HepG2 (cell line): ENCODE measurements at regions not wholly inside any gene's neighbourhood (a gene's known extent, or its start where the extent isn't known, plus 50 kb on each side); places are given as distances from the start of the nearest gene placed in this dataset.

Experiments used
- ATAC-seq: fragments of 200-7000 bp; cut with Tn5 transposase; 3 replicates; pipeline ENCODE4 v1.9.1; 2020; ENCODE audit warnings: mild to moderate bottlenecking, moderate library complexity
- BruUV-seq: library from RNA; stranded (reverse); fragments of 400-500 nt; replicated peaks from 2 replicates; lab custom pipeline; 2021; lab: Mats Ljungman, UMichigan
- CTCF ChIA-PET: fragments of 300-600 bp; formaldehyde crosslinking; extraction: SDS; loops from one replicate; lab custom pipeline; 2021; ENCODE audit warnings: low total read pairs, inconsistent platforms, low intra/inter-chr PET ratio; lab: Yijun Ruan, JAX
- POLR2A ChIA-PET: fragments of 350-600 bp; sonication (Branson Sonifier 250); formaldehyde crosslinking; loops from one replicate; lab custom pipeline; 2020; ENCODE audit warnings: antibody characterized with exemption, inconsistent platforms; lab: Yijun Ruan, JAX
- DNase-seq: peaks from one replicate; pipeline ENCODE4 v3.0.0-alpha.2; 2015; ENCODE audit warnings: low spot score
- FAIRE-seq: peaks from 3 replicates; lab custom pipeline; 2011; peaks lifted over from hg19 to GRCh38; lab: Jason Lieb, UNC
- H2AFZ ChIP-seq: one replicate; pipeline ENCODE4 v1.6.1; 2011; ENCODE audit warnings: low read length, inconsistent platforms
- H3K27ac ChIP-seq: fragments of 300-600 bp; 3 replicates; pipeline ENCODE4 v1.8.0; 2011; ENCODE audit warnings: mixed run types, mild to moderate bottlenecking, mixed read lengths, low read length, inconsistent platforms; ENCODE audit not compliant: insufficient read depth; ENCODE audit errors: extremely low read length
- H3K27me3 ChIP-seq, 2 experiments: fragments of 200-600 bp in 1 of 2; 2 replicates in 1 of 2; 3 replicates in 1 of 2; pipeline versions ENCODE4 v1.6.0 to v1.8.0; 2011; ENCODE audit warnings: low read length in 2 of 2, mild to moderate bottlenecking in 2 of 2, moderate library complexity in 2 of 2, inconsistent platforms in 1 of 2; ENCODE audit not compliant: insufficient read depth in 2 of 2, control insufficient read depth in 1 of 2
- H3K36me3 ChIP-seq, 2 experiments: fragments of 200-600 bp in 1 of 2; replicated peaks in 1 of 2; 2 replicates in 1 of 2; 3 replicates in 1 of 2; pipeline versions ENCODE4 v1.5.1 to v1.8.0; 2011; ENCODE audit warnings: low read length in 2 of 2, inconsistent platforms in 1 of 2; ENCODE audit not compliant: insufficient read depth in 2 of 2, control insufficient read depth in 1 of 2
- H3K4me1 ChIP-seq: 2 replicates; pipeline ENCODE4 v1.5.1; 2012; ENCODE audit warnings: low read length, inconsistent platforms; ENCODE audit not compliant: insufficient read depth
- H3K4me2 ChIP-seq: 2 replicates; pipeline ENCODE4 v1.6.0; 2011; ENCODE audit warnings: low read depth, low read length, inconsistent platforms
- H3K4me3 ChIP-seq, 3 experiments: fragments of 200-600 bp in 1 of 3; sonication (generic), shearing (Covaris generic) in 1 of 3; replicated peaks in 1 of 3; 2 replicates each; pipeline ENCODE4 v1.5.1; 2011 to 2016; ENCODE audit warnings: low read length in 3 of 3, inconsistent platforms in 2 of 3, low read depth in 2 of 3, mild to moderate bottlenecking in 2 of 3, control low read depth in 1 of 3, mixed read lengths in 1 of 3; ENCODE audit not compliant: insufficient read depth in 1 of 3
- H3K79me2 ChIP-seq: one replicate; pipeline ENCODE4 v1.6.1; 2011; ENCODE audit warnings: low read length, inconsistent platforms; ENCODE audit not compliant: insufficient read depth
- H3K9ac ChIP-seq: 2 replicates; pipeline ENCODE4 v1.6.0; 2011; ENCODE audit warnings: mild to moderate bottlenecking, low read depth, low read length, inconsistent platforms; ENCODE audit not compliant: insufficient read depth
- H3K9me3 ChIP-seq: 2 replicates; pipeline ENCODE4 v1.5.1; 2012; ENCODE audit warnings: mild to moderate bottlenecking, low read length
- H4K20me1 ChIP-seq: 2 replicates; pipeline ENCODE4 v1.6.0; 2011; ENCODE audit warnings: inconsistent platforms, mild to moderate bottlenecking, low read length, moderate library complexity; ENCODE audit not compliant: insufficient read depth
- AFF4 ChIP-seq: sonication (generic); formaldehyde crosslinking; IDR thresholded peaks from 2 replicates; pipeline ENCODE4 v1.4.0; 2020; ENCODE audit warnings: missing genetic modification reagents
- ATF7-NPFF ChIP-seq: sonication (generic); formaldehyde crosslinking; IDR thresholded peaks from 2 replicates; pipeline ENCODE4 v1.8.1; 2023; ENCODE audit warnings: mild to moderate bottlenecking, low read depth, missing genetic modification reagents, moderate library complexity
- DNMT3B ChIP-seq: conservative IDR thresholded peaks from 2 replicates; pipeline ENCODE4 v1.6.1; 2016; ENCODE audit warnings: missing biosample characterization, control low read depth
- GLI4 ChIP-seq: sonication (generic); formaldehyde crosslinking; IDR thresholded peaks from 2 replicates; pipeline ENCODE4 v1.5.1; 2020; ENCODE audit warnings: missing genetic modification reagents, mild to moderate bottlenecking, moderate library complexity, borderline replicate concordance
- MAF1 ChIP-seq: sonication (generic); formaldehyde crosslinking; IDR thresholded peaks from 2 replicates; pipeline ENCODE4 v1.5.0; 2020; ENCODE audit warnings: missing genetic modification reagents, borderline replicate concordance
- MAFK ChIP-seq, 2 experiments: IDR thresholded peaks in 1 of 2; conservative IDR thresholded peaks in 1 of 2; 2 replicates each; pipeline ENCODE4 v1.6.1; 2011; ENCODE audit warnings: improper control_type of control experiment in 2 of 2, low read length in 2 of 2
- PHF8 ChIP-seq: sonication (generic); formaldehyde crosslinking; IDR thresholded peaks from 2 replicates; pipeline ENCODE4 v1.5.0; 2020; ENCODE audit warnings: missing genetic modification reagents
- U2AF2 ChIP-seq: fragments of 200-400 bp; formaldehyde crosslinking; IDR thresholded peaks from 2 replicates; pipeline ENCODE4 v1.6.1; 2017; ENCODE audit warnings: low read depth, mild to moderate bottlenecking, low read length
- ZFP1 ChIP-seq: IDR thresholded peaks from 2 replicates; pipeline ENCODE4 v1.6.1; 2016
- ZNF235 ChIP-seq: sonication (generic); formaldehyde crosslinking; IDR thresholded peaks from 2 replicates; pipeline ENCODE4 v1.8.1; 2023; ENCODE audit warnings: mild to moderate bottlenecking, missing genetic modification reagents, borderline replicate concordance
- WGBS: methylation state at CpG from one replicate; pipeline ENCODE4 v1.1.6; 2017; ENCODE audit warnings: low lambda C conversion rate; 5-methylcytosine and 5-hydroxymethylcytosine counted together
- in situ Hi-C: cut with HindIII; loops from 2 replicates; pipeline ENCODE4 v1.10.0; 2017; ENCODE audit warnings: low pct_unique_long_range_greater_than_20kb; ENCODE audit not compliant: extremely low pct_ligation_motif_present
- intact Hi-C: fragments of 100-400 bp; cut with micrococcal nuclease; formaldehyde crosslinking; loops from one replicate; pipeline ENCODE4 v1.10.0; 2022; ENCODE audit not compliant: unreplicated experiment
- TF ChIP-seq, protein P1 (sequence below): sonication (generic); formaldehyde crosslinking; IDR thresholded peaks from 2 replicates; pipeline ENCODE4 v1.5.0; 2020; ENCODE audit warnings: missing genetic modification reagents

GRCh38 chr1:209439828-209440227, 143.7 kb upstream of the CAMK1G start (continued):
- TF ChIP-seq ZFP1 (no peak), GLI4 (CRISPR knock-in tag) (no peak)

- H3K9me3 ChIP-seq, result no peaks in the 10 kb centered on the region; the same call in none of the 2 replicates
- H3K4me1 ChIP-seq, result no peaks in the 10 kb centered on the region
- DNase-seq (no peak), FAIRE-seq (no peak), ATAC-seq (no peak)
- no peaks in the 10 kb centered on the region for H4K20me1 ChIP-seq
- no peak for TF ChIP-seq ZNF235 (CRISPR knock-in tag)
- no peak for TF ChIP-seq ATF7-NPFF
- no peak for TF ChIP-seq AFF4 (CRISPR knock-in tag)
- TF ChIP-seq U2AF2, result no peak
- no peak for TF ChIP-seq DNMT3B
- no peak for TF ChIP-seq MAF1 (CRISPR knock-in tag)
- TF ChIP-seq, protein P1, sequence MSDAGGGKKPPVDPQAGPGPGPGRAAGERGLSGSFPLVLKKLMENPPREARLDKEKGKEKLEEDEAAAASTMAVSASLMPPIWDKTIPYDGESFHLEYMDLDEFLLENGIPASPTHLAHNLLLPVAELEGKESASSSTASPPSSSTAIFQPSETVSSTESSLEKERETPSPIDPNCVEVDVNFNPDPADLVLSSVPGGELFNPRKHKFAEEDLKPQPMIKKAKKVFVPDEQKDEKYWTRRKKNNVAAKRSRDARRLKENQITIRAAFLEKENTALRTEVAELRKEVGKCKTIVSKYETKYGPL (CRISPR knock-in tag), result no peak
- no peak for TF ChIP-seq PHF8
- TF ChIP-seq MAFK (conservative IDR thresholded peaks at IDR 0.05 in 1 of 2, IDR thresholded peaks at IDR 0.05 in 1 of 2; ENCODE audit: low read length in 2 of 2), result no peak
- CTCF ChIA-PET, result no interaction called here
- H3K27ac ChIP-seq, result no peak overlapping the region
- 10% methylated on average over 5 of the region's 5 CpGs for WGBS
- H3K27me3 ChIP-seq, result no peaks in the 10 kb centered on the region; a peak in 1 of 5 replicates
- in situ Hi-C loops, result no loop called here
- intact Hi-C loops, result no loop called here
- no TSS peak for BruUV-seq
- no peaks in the 10 kb centered on the region for H3K36me3 ChIP-seq
- H3K4me3 ChIP-seq, result no peak overlapping the region
- no peak overlapping the region for H3K4me2 ChIP-seq
- POLR2A ChIA-PET, result no interaction called here
- H3K79me2 ChIP-seq, result no peaks in the 10 kb centered on the region
- no peak overlapping the region for H3K9ac ChIP-seq
- no peak overlapping the region for H2AFZ ChIP-seq
Observed at GRCh38 chr1:209443361-209443931, 140.1 kb upstream of the CAMK1G start.
